ENCODE measurements at regions not wholly inside any gene's neighbourhood (a gene's known extent, or its start where the extent isn't known, plus 50 kb on each side); places are given as distances from the start of the nearest gene placed in this dataset.
"Not testable (repeated sequence)": the region's sequence is repeated elsewhere in the genome, so short reads cannot be mapped to it uniquely, and the experiment has no call there.

- DNase-seq: no peak
Measured at GRCh38 chr2:129915303-129915840, 64.1 kb upstream of the RAB6C start.

- no peak for DNase-seq
Measured at GRCh38 chr2:129918604-129919003, 60.9 kb upstream of the RAB6C start.

DNA sequence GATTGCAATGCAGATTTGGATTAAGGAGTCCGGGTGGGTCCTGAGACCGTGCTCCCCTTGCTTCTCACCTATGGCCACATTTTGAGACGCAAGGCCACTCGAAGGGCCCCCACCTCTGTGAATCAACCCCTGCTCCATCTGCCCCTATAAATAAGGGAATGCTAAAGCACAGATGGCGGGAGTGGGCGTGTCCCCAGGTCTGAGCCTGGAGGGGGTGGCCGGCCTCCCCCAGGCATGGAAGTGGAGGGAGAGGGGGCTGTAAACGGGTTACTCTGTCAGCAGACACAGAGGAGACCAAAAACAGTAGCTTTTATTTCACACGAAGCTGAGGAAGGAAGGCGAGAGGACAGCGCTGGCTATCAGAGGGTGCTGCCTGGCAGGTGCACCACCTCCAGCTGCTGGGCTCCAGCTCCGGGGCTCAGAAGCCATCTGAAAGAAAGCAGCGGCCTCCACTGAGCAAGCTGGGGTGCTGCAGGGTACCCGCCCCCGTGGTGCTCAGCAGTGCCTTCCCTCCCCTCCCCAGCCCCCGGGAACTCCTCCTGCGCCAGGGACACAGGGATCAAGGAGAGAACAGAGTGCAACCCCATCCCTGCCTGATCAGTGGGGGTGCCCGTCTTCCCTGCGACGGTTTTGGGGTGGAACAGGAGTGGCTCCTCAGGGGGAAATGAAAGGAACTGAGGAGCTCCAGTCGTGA is 56.7 kb upstream of the RAB6C start:
- DNase-seq: no peak

GRCh38 chr2:129923265-129924091 is 56.0 kb upstream of the RAB6C start:
- peak; percentile 12 for DNase-seq

DNA sequence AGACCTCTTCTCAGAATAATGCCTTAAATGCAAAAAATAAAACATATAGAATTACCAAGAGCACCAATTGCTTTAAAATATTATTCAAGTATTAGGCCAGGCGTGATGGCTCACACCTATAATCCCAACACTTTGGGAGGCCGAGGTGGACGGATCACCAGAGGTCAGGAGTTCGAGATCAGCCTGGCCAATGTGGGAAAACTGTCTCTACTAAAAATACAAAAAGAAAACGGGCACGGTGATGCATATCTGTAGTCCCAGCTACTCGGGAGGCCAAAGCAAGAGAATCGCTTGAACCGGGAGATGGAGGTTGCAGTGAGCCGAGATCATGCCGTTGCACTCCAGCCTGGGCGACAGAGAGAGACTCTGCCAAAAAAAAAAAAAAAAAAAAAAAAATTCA is 55.4 kb upstream of the RAB6C start:
- DNase-seq: not testable (repeated sequence)

DNA sequence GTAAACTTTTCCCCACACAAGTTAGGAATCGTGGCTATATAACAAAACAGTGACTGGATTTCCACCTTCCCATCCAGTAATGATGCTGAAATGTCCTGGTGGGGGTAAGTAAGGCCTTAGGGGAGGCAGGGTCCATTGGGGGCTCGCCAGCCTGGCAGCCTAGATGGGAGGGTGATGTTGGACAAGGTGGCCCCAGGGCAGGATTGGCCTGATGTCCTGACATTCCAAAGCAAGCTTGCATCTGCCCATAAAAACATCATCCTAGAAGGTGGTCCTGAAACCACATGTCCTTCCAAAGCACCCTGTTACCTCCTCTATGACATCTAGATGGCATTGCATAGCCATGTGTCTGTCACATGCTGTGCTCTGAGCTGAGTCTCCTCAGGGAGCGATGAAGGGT is 54.1 kb upstream of the RAB6C start:
- no peak for DNase-seq

- DNase-seq: no peak
Measured at GRCh38 chr2:129927696-129928095, 51.8 kb upstream of the RAB6C start.

DNA sequence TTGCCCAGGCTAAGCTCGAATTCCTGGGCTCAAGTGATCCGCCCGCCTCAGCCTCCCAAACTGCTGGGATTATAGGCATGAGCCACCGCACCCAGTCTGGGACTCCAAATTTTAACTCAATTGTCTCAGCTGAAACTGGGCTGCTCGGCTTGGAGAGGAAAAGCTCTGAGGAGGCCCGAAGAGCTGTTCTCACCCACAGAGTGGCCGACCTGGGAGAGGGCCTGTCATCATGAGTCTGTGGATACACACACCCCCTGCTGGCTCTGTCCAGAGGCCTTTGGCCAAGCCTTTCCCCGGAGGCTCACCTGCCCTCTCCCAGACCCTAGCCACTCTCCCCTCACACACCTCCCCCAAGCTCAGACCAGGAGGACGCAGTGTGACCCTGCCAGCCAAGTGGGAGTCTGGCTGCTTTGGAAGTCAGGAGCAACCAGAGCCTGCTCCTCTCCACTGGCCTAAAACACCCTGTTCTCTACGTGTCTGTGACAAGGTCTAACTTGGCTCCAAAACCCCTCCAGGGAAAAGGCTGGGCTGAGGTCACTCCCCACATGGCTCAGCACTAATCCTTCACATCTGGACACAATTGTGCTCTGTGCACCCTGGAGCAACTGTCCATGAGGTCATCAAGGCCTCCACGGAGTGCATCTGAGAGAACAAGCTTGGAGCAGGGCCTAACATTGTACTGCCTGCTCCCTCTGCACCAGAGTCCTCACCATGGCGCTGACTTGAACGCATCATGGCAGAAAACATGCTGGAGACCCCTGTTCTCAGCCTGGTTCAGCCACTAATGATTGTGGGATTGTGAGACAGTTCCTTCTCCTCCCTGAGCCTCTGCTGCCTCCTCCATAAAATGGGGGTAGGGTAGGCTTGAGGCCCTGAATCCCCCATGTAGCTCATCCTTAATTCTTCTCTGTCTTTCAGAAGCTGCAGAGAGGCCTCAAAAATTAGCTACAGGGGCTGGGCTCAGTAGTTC is 49.9 kb upstream of the RAB6C start:
- DNase-seq: no peak
